ENCODE measurements at regions not wholly inside any gene's neighbourhood (a gene's known extent, or its start where the extent isn't known, plus 50 kb on each side); places are given as distances from the start of the nearest gene placed in this dataset.

DNA sequence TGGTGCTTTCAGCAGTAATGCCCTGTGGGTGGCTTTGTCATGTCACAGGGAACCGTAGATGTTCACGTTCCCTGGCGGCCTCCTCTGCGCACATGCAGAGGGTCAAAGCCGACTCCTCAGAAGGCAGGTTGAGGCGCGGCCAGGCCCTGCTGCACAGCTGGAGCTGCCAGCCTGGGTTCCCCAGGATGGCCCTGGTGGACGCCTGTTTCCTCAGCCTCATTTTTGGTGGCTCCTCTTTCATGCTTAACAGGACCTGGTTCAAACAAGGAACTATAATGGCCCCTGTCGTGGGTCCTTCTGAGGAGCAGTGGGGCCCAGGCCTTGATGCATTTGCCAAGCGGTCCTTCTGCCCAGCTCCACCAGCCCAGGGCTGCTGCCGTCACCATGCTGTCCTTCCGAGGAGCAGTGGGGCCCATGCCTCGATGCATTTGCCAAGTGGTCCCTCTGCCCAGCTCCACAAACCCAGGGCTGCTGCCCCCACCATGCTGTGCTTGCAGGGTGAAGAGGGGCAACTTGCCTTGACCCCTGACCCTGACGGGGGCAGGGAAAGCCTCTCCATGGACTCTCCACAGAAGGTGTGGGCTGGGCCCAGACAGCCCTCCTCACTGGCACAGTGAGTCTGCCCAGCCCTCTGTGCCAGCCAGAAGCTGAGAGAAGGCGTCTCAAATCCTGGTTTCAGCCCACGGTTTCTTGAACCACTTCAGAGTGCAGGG lies 338.2 kb downstream of the TCERG1L start:
- TF ChIP-seq, protein P1, sequence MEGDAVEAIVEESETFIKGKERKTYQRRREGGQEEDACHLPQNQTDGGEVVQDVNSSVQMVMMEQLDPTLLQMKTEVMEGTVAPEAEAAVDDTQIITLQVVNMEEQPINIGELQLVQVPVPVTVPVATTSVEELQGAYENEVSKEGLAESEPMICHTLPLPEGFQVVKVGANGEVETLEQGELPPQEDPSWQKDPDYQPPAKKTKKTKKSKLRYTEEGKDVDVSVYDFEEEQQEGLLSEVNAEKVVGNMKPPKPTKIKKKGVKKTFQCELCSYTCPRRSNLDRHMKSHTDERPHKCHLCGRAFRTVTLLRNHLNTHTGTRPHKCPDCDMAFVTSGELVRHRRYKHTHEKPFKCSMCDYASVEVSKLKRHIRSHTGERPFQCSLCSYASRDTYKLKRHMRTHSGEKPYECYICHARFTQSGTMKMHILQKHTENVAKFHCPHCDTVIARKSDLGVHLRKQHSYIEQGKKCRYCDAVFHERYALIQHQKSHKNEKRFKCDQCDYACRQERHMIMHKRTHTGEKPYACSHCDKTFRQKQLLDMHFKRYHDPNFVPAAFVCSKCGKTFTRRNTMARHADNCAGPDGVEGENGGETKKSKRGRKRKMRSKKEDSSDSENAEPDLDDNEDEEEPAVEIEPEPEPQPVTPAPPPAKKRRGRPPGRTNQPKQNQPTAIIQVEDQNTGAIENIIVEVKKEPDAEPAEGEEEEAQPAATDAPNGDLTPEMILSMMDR (IDR thresholded peaks at IDR 0.05) = no peak
- TF ChIP-seq POLR2AphosphoS5 (IDR thresholded peaks at IDR 0.05; ENCODE audit: low read depth, low read length) = no peak
